Adrenal gland (tissue), 5 donors: ENCODE measurements at regions not wholly inside any gene's neighbourhood (a gene's known extent, or its start where the extent isn't known, plus 50 kb on each side); places are given as distances from the start of the nearest gene placed in this dataset.

ENCODE experiments used
- CTCF ChIP-seq, 6 experiments: fragments of 450-650 bp in 4 of 6; fragments of 200-600 bp in 2 of 6; sonication (generic) in 1 of 6; IDR thresholded peaks; 1 replicate in 5 of 6; 2 replicates in 1 of 6; pipeline versions ENCODE4 v1.5.1 to v1.8.0; 2016 to 2021; ENCODE audit warnings: antibody characterized with exemption in 6 of 6, mild to moderate bottlenecking in 2 of 6, moderate library complexity in 1 of 6
- POLR2A ChIP-seq, 2 donors: fragments of 450-650 bp; IDR thresholded peaks; one replicate each; pipeline ENCODE4 v1.6.1; 2017; ENCODE audit warnings: antibody characterized with exemption in 2 of 2, mild to moderate bottlenecking in 2 of 2, moderate library complexity in 1 of 2
- donor health status: DM: no; HTN: no; CAD: no.

DNA sequence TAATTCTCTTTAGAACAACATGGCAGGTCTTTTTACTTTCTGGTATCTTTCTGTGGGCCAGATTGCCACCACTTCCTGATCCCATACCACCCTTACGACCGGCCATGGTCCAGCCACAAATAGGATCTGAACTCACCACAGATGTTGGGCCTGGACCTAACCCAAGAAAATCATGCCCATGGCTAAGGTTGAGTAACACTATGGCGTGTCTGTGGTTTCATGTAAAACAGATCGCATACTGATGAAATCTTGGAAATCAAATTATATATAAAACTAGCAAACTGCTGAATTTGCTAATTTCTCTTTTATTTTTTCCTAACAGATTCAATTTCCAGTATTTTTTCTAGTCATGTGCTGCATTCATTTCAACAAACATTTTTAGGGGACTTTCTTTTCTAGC lies 77.2 kb downstream of the CH25H start:
- TF ChIP-seq CTCF (IDR thresholded peaks at IDR 0.05) (no peak), POLR2A (IDR thresholded peaks at IDR 0.05) (no peak)
